ENCODE measurements at regions not wholly inside any gene's neighbourhood (a gene's known extent, or its start where the extent isn't known, plus 50 kb on each side); places are given as distances from the start of the nearest gene placed in this dataset.

DNA sequence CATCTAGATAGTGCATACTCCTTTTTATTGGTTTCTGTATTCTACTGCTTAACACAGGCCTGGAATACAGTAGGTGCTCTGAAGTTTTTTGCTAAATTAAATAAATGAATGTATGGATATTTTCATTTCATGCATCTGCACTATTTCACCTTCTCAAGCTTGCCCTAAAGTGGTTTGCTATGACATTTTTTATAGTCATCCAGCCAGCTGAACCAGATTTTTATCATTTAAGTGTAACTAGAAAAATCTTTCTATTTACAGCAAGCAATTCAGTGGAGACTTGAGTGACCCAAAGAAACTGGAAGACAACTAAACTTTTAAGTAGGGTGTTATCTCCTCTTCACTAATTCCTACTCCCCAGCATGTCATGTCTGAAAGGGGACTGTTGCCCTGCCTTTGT, 354.9 kb downstream of the OSR1 start:
- TF ChIP-seq, protein P1, sequence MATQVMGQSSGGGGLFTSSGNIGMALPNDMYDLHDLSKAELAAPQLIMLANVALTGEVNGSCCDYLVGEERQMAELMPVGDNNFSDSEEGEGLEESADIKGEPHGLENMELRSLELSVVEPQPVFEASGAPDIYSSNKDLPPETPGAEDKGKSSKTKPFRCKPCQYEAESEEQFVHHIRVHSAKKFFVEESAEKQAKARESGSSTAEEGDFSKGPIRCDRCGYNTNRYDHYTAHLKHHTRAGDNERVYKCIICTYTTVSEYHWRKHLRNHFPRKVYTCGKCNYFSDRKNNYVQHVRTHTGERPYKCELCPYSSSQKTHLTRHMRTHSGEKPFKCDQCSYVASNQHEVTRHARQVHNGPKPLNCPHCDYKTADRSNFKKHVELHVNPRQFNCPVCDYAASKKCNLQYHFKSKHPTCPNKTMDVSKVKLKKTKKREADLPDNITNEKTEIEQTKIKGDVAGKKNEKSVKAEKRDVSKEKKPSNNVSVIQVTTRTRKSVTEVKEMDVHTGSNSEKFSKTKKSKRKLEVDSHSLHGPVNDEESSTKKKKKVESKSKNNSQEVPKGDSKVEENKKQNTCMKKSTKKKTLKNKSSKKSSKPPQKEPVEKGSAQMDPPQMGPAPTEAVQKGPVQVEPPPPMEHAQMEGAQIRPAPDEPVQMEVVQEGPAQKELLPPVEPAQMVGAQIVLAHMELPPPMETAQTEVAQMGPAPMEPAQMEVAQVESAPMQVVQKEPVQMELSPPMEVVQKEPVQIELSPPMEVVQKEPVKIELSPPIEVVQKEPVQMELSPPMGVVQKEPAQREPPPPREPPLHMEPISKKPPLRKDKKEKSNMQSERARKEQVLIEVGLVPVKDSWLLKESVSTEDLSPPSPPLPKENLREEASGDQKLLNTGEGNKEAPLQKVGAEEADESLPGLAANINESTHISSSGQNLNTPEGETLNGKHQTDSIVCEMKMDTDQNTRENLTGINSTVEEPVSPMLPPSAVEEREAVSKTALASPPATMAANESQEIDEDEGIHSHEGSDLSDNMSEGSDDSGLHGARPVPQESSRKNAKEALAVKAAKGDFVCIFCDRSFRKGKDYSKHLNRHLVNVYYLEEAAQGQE (IDR thresholded peaks at IDR 0.05; ENCODE audit: low read depth), result no peak
- TF ChIP-seq CREB1 (IDR thresholded peaks at IDR 0.05; ENCODE audit: low read depth) (no peak), EP300 (IDR thresholded peaks at IDR 0.05; ENCODE audit: borderline replicate concordance) (no peak), EGR1 (IDR thresholded peaks at IDR 0.05) (no peak), RAD21 (IDR thresholded peaks at IDR 0.05; ENCODE audit: low read depth) (no peak), NFIC (IDR thresholded peaks at IDR 0.05) (no peak), YY1 (IDR thresholded peaks at IDR 0.05; ENCODE audit: low read depth) (no peak), FOXM1 (IDR thresholded peaks at IDR 0.05; ENCODE audit: borderline replicate concordance, low read depth) (no peak), TAF1 (IDR thresholded peaks at IDR 0.05; ENCODE audit: low read depth) (no peak), TEAD4 (IDR thresholded peaks at IDR 0.05) (no peak)
- TF ChIP-seq, protein P2, sequence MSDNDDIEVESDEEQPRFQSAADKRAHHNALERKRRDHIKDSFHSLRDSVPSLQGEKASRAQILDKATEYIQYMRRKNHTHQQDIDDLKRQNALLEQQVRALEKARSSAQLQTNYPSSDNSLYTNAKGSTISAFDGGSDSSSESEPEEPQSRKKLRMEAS (IDR thresholded peaks at IDR 0.05), result no peak
